DND-41 (cell line): ENCODE measurements at regions not wholly inside any gene's neighbourhood (a gene's known extent, or its start where the extent isn't known, plus 50 kb on each side); places are given as distances from the start of the nearest gene placed in this dataset.

Source experiments
- ATAC-seq: fragments of 200-7000 bp; cut with Tn5 transposase; 3 replicates; pipeline ENCODE4 v1.9.1; 2021; ENCODE audit warnings: low read depth; ENCODE audit not compliant: insufficient read depth
- DNase-seq: peaks from one replicate; pipeline ENCODE4 v3.0.0-alpha.2; 2020
- H2AFZ ChIP-seq: 2 replicates; pipeline ENCODE4 v1.6.0; 2012; ENCODE audit warnings: low read depth, low read length
- H3K27ac ChIP-seq: 2 replicates; pipeline ENCODE4 v1.5.1; 2012; ENCODE audit warnings: low read length, inconsistent platforms
- H3K27me3 ChIP-seq: fragments of 200-600 bp; sonication (generic); 2 replicates; pipeline ENCODE4 v1.6.0; 2012; ENCODE audit warnings: low read length, mild to moderate bottlenecking, inconsistent platforms; ENCODE audit not compliant: insufficient read depth, poor library complexity
- H3K36me3 ChIP-seq: 2 replicates; pipeline ENCODE4 v1.5.1; 2012; ENCODE audit warnings: low read length, inconsistent platforms; ENCODE audit not compliant: insufficient read depth
- H3K4me1 ChIP-seq: 2 replicates; pipeline ENCODE4 v1.5.1; 2012; ENCODE audit warnings: mild to moderate bottlenecking, low read length; ENCODE audit not compliant: insufficient read depth
- H3K4me2 ChIP-seq: 2 replicates; pipeline ENCODE4 v1.6.0; 2012; ENCODE audit warnings: mild to moderate bottlenecking, moderate library complexity, low read length, inconsistent platforms; ENCODE audit not compliant: insufficient read depth
- H3K4me3 ChIP-seq, 2 experiments: fragments of 200-600 bp in 1 of 2; shearing (Covaris generic) in 1 of 2; 2 replicates each; pipeline ENCODE4 v1.5.1; 2012 to 2016; ENCODE audit warnings: inconsistent platforms in 2 of 2, low read length in 2 of 2, mild to moderate bottlenecking in 2 of 2, low read depth in 1 of 2, moderate library complexity in 1 of 2
- H3K79me2 ChIP-seq: 2 replicates; pipeline ENCODE4 v1.6.0; 2012; ENCODE audit warnings: low read length, inconsistent platforms; ENCODE audit not compliant: insufficient read depth
- H3K9ac ChIP-seq: 2 replicates; pipeline ENCODE4 v1.6.0; 2012; ENCODE audit warnings: low read depth, mild to moderate bottlenecking, inconsistent platforms, low read length, moderate library complexity
- H3K9me3 ChIP-seq: 2 replicates; pipeline ENCODE4 v1.5.1; 2012; ENCODE audit warnings: low read length, moderate library complexity, mild to moderate bottlenecking, inconsistent platforms; ENCODE audit not compliant: insufficient read depth, severe bottlenecking
- H4K20me1 ChIP-seq: 2 replicates; pipeline ENCODE4 v1.6.0; 2012; ENCODE audit warnings: low read length; ENCODE audit not compliant: insufficient read depth
- EZH2 ChIP-seq: IDR thresholded peaks from 3 replicates; pipeline ENCODE4 v1.6.1; 2012; ENCODE audit warnings: borderline replicate concordance, low read depth, mild to moderate bottlenecking, moderate library complexity, low read length, inconsistent platforms; ENCODE audit not compliant: severe bottlenecking
- TF ChIP-seq, protein P1 (sequence below): IDR thresholded peaks from 2 replicates; pipeline ENCODE4 v1.5.1; 2012; ENCODE audit warnings: borderline replicate concordance, low read length, moderate library complexity, mild to moderate bottlenecking; ENCODE audit not compliant: poor library complexity, severe bottlenecking; ENCODE audit errors: extremely low read depth

DNA sequence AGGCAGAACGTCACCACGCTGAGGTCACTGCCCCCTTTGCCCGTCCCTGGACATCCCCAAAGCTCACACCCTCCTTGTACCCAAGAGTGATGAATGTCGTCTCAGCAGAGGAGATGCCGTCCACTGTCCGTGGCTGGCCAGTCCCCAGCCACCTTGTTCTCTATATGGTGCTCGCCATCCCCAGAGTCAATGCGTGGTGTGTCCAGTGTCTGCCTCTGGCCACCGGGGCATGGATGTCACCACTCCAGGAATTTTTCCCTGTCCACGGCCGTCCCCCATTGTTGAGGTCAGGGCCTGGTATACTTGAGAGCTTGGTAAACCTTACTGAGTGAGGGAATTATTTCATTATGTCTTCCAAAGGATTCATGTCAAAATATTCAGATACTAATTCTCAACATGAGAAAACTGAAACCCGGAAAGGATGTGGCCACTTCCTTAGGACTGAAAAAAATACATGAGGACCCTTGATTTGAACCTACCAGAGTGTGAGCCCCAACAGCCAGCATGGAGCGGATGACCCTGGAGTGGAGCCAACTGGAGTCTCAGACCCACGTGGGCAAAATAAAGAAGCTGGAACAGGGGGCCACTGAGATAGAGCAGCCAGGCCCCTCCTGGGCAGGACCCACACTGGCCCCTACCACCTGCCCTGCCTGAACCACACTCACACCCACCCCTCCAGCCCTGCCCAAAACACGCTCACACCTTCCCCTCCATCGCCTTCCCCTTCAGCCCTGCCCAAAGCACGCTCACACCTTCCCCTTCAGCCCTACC lies 376.4 kb downstream of the BRD1 start:
- no peak overlapping the region for H3K27ac ChIP-seq
- H3K4me1 ChIP-seq, result no peaks in the 10 kb centered on the region
- no peaks in the 10 kb centered on the region for H3K79me2 ChIP-seq
- no peak for ATAC-seq
- H3K36me3 ChIP-seq, result no peaks in the 10 kb centered on the region
- no peak overlapping the region for H3K9ac ChIP-seq
- TF ChIP-seq, protein P1, sequence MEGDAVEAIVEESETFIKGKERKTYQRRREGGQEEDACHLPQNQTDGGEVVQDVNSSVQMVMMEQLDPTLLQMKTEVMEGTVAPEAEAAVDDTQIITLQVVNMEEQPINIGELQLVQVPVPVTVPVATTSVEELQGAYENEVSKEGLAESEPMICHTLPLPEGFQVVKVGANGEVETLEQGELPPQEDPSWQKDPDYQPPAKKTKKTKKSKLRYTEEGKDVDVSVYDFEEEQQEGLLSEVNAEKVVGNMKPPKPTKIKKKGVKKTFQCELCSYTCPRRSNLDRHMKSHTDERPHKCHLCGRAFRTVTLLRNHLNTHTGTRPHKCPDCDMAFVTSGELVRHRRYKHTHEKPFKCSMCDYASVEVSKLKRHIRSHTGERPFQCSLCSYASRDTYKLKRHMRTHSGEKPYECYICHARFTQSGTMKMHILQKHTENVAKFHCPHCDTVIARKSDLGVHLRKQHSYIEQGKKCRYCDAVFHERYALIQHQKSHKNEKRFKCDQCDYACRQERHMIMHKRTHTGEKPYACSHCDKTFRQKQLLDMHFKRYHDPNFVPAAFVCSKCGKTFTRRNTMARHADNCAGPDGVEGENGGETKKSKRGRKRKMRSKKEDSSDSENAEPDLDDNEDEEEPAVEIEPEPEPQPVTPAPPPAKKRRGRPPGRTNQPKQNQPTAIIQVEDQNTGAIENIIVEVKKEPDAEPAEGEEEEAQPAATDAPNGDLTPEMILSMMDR, result no peak
- no peak for TF ChIP-seq EZH2
- H3K27me3 ChIP-seq, result no peaks in the 10 kb centered on the region
- no peak overlapping the region for H3K4me3 ChIP-seq
- H4K20me1 ChIP-seq, result no peaks in the 10 kb centered on the region
- H2AFZ ChIP-seq, result no peak overlapping the region
- no peak overlapping the region for H3K4me2 ChIP-seq
- DNase-seq, result no peak
- no peaks in the 10 kb centered on the region for H3K9me3 ChIP-seq

DNA sequence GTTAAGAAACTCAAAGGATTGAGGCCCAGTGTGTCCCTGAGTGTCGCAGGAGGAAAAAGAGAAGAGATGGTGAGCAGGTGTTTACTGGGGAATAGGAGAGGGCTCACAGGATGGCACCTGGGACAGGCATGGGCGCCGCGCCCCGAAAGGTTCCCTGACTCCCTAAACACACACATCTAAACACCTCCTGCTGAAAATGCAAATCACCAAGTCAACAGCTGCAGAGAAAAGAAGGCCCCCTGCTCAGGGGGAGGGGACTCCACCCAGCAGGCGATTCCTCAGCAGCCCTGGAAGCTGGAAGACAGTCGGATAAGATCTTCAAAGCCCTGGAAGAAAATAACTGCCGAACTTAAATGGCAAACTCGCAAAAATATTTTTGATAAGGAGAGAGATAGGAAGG lies 377.2 kb downstream of the BRD1 start:
- no peak overlapping the region for H3K4me3 ChIP-seq

DNA sequence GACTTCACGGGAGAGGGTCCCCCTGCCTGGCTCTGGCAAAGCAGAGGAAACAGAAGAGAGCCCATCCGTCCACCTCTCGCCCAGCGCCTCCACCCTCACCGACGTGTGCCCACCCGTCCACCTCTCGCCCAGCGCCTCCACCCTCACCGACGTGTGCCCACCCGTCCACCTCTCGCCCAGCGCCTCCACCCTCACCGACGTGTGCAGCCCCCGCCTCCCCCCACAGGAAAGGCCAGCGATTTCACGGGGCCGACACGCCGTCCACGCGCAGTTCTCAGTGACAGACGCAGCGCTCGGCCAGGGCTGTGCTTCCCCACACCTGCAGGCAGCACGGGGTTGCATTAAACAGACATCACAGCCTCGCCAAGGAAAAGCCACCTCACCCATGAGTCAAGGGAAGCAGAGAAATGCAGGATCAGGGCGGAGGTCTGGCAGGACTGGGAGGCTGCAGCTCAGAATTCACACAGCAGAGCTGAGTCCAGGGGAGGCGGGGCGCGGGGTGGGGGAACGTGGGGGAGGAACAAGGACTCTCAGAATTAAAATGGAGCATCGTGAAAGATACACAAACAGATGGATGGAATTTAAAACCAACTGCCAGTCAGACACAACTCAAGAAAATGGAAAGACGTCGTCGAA lies 377.7 kb downstream of the BRD1 start:
- Histone ChIP-seq H2AFZ (no peak overlapping the region), H3K9ac (no peak overlapping the region), H3K27ac (no peak overlapping the region), H3K4me1 (no peaks in the 10 kb centered on the region), H3K4me2 (no peak overlapping the region), H3K9me3 (no peaks in the 10 kb centered on the region), H3K36me3 (no peaks in the 10 kb centered on the region), H3K79me2 (no peaks in the 10 kb centered on the region), H4K20me1 (no peaks in the 10 kb centered on the region), H3K27me3 (no peaks in the 10 kb centered on the region), H3K4me3 (no peak overlapping the region)
- ATAC-seq, result no peak
- DNase-seq, result no peak
- no peak for TF ChIP-seq EZH2
- TF ChIP-seq, protein P1, result no peak

More for the DNA sequence above, 377.2 kb downstream of the BRD1 start:
- Histone ChIP-seq H3K9ac (no peak overlapping the region), H3K79me2 (no peaks in the 10 kb centered on the region), H3K9me3 (no peaks in the 10 kb centered on the region), H3K36me3 (no peaks in the 10 kb centered on the region), H3K4me2 (no peak overlapping the region), H4K20me1 (no peaks in the 10 kb centered on the region), H3K27me3 (no peaks in the 10 kb centered on the region), H2AFZ (no peak overlapping the region), H3K27ac (no peak overlapping the region), H3K4me1 (no peaks in the 10 kb centered on the region)
- ATAC-seq, result no peak
- TF ChIP-seq EZH2, result no peak
- TF ChIP-seq, protein P1, result no peak
- no peak for DNase-seq
